ENCODE measurements at regions not wholly inside any gene's neighbourhood (a gene's known extent, or its start where the extent isn't known, plus 50 kb on each side); places are given as distances from the start of the nearest gene placed in this dataset.

- DNase-seq (ENCODE audit: low read depth, low spot score), result no peak
Measured at GRCh38 chr14:26004342-26004741, 593.5 kb downstream of the NOVA1 start.

DNA sequence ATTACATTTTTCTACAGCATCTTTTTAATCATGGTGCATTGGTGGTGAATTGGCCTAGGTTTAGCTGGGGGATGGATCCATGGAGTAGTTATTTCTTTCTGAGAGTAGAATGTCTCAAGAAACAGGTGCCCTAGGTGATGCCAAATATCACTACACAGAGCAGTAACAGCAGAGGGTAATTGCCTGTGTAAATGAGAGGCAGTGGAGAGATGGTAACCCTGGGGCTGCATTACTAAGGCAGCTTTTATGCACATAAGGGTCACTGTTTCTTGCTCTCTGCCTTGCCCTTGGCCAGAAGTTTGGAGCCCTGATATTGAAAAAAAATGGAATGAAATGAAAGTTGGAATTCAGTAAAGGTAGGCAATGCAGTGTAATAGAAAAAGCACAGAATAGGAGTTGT, 604.0 kb downstream of the NOVA1 start:
- no peak for DNase-seq (ENCODE audit: low read depth, low spot score)

- no peak for DNase-seq (ENCODE audit: low read depth, low spot score)
Measured at GRCh38 chr14:25988536-25988935, 609.3 kb downstream of the NOVA1 start.

GRCh38 chr14:25955772-25956171, 642.1 kb downstream of the NOVA1 start:
- no peak for DNase-seq (ENCODE audit: low read depth, low spot score)

DNA sequence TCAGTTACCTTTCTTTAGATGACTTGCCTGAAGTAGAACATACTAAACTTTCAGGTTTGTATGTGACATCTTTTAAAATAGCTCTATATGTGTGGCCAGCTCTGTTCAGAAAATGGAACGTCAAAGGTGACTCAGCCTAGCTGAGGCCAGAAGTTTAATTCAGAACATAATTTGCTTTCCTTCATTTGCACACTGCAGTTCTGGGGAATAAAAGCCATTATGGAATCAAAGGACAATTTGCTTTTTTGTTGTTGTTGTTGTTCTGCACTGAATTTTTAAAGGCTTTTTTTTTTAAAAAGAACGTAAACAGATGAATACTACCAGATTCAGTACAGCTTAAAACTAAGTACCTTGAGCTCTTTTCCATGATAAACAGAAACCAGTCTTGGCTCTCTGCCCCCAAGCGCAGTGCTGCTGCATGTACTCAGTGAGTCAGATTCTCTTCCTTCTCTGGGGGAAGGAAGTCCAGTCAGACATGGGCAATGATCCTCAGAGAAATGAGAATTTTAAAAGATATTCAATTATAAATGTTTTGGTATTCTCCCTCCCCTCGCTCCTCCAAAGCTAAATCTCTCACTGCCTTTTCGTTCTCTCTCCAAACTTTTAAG, 644.2 kb downstream of the NOVA1 start:
- DNase-seq (ENCODE audit: low read depth, low spot score), result no peak

DNA sequence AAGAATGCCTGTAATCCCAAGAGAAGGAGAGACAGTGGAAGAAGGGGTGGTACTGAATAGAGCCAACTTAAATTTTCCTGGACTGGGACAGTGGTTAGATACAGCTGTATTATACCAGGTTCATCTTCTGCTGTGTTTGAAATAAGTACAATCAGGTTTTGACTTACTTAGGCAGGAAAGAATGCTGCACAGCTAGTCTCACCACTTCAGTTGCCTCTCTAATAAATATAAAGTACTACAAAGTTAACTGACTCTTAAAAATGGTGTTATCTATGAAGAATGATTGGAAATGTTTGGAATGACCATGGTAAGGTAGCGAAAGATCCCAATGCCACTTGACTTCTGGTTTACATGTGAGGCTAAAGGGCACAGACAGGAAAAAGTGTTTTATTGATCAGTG, 652.1 kb downstream of the NOVA1 start:
- no peak for DNase-seq (ENCODE audit: low read depth, low spot score)

DNA sequence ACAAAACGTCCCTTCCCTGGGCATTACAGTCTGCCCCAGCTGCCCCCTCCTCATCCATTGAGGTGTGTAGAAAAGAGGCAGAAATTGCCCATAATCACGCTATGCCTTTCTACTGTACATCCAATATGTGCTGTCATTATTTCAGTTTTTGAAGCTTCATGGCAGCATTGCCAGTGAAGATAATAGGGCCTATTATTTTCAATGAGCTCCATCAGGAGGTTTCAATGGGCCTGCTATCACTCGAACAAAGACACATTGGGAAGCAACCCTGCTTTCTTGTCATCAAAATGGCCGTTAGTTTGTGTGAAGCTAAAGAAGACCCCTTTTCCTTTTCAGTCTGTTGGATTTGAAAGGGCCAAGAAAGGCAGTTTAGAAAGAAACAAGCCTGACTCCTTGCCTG, 653.8 kb downstream of the NOVA1 start:
- DNase-seq (ENCODE audit: low read depth, low spot score), result no peak

DNA sequence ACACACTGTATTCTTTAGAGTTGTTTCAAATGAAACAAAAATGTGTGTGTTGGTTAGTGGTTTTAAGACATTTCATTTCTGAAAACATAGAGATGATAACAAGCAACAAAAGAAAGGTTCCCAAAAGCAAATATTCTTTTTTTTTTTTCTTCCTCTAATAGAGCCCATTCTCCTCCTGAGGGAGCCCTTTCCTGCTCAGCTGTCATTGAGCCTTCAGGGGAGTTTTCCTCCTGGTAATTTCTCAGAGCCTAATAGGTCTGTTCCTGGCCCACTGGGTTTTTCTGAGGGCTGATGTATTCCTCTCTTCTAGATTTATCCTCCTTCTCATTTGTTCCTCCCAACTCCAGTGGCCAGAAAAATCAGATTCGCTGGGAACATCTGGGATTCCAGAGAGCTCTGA, 654.5 kb downstream of the NOVA1 start:
- no peak for DNase-seq (ENCODE audit: low read depth, low spot score)

- no peak for DNase-seq (ENCODE audit: low read depth, low spot score)
Measured at GRCh38 chr14:25942090-25942489, 655.7 kb downstream of the NOVA1 start.

- no peak for DNase-seq (ENCODE audit: low read depth, low spot score)
Measured at GRCh38 chr14:25933731-25934130, 664.1 kb downstream of the NOVA1 start.

DNA sequence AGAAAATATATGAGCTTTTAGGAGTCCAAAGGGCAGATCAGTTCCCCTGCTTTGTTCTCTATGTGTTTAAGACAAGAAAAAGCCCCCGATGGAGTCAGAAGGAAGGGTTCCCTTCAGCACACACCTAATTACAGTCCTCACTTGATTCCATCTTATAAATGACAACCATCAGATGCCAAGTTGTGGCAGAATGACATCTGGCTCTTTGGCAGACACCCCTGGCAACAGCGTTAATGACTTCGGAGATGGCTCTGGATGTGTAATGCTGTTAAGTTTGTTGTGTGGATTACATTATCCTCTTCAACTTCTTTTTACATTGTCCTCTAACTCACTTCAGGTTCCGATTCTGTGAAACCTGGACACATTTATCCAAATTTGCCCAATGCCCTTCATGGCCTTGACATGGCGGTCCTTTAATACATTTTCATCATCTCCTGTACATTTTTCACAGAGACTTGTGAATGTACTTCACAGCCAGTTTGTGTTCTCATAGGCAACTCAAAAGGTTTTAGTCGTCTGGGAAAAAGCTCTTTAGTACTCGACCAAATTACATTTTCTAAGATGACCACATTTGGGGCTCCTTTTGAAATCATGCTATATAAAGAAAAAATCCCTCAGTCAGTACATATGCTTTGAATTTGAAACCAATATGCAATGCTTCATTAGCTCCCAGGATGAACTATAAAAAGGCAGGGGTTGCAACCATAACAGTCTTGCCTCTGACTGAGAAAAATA, 667.8 kb downstream of the NOVA1 start:
- DNase-seq (ENCODE audit: low read depth, low spot score), result no peak

DNA sequence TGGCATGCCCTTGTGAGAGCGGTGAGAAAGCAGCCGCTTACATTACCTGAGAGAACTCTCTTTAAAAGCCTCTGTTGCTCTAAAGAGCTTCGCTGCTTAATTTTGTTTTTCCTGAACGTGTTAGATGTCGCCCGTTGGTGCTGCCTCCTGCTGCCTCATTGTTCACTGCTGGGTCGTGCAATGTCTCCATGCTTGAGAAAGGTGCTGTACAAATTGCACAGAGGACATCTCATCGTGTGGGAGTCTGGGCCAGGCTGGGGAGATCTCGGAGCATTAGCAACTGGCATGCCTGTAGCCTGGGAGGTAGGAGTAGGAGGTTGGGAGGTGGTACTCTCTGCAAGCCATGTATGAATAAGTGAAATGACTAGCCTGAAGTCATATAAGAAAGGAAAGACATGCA, 686.0 kb downstream of the NOVA1 start:
- DNase-seq (ENCODE audit: low read depth, low spot score), result no peak

DNA sequence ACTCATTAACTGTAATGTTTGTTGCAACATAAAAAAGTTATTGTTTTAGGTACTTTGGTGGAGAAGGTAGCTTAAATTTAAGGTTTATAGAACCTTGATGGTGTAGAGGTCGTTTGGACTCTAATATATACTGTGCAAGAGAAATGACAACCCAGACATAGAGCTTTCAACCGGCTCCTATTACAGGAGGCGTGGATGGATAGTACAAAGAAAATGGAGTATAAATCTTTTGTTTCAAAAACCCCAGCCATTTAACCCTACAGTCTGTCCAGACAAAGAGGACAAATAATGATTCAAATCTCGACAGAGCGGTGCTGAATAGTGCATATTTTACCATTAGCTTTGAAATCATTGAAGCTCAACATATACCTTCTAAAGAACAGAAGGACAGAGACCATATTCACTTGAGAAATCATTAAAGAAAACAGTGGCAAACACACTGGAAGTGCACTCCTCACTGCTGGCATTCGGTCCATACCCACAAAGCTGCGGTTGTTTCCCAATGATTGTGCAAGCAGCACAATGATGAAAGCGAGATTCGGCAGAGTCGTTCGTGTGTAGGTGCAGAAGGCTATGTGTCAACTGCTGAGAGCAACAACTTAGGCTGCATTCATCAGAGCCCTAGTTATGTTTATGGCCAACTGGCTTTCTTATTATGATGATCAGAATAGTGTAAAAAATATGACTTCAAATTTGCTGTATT, 688.6 kb downstream of the NOVA1 start:
- DNase-seq (ENCODE audit: low read depth, low spot score), result no peak

DNA sequence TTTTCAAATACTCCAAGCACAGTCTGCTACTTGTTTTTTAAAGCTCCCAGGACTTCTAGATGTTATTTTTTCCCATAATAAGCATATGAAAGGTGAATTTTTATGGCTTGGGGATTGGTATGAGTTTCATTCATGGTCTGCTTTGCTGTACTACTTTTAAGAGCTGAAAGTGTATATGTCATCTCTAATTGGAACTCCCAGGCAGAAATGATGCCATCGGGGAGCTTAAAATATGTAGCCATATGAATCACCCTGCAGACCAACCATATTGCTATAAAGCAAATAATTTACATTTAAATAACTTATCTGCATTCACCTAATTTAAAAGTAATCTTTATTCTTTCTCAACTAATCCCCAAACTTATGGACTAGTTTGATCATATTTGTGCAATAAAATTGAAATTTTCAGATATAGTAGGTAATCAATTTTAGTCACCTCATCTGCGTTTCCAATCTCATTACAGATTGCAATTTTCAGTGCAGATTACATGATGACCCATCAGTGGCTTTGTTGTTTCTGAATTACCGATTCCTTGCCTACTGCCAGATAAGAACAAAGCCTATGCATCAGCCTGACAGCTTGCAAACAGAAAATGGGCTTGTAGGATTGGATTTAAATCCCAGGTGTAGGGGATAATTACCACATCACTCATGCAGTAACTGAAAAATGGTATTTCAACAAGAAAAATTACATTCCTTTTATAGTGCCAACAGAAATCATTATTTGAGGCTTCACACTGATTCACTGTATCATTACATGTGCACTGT, 689.4 kb downstream of the NOVA1 start:
- no peak for DNase-seq (ENCODE audit: low read depth, low spot score)

- DNase-seq (ENCODE audit: low read depth, low spot score), result no peak
Measured at GRCh38 chr14:25904446-25904845, 693.4 kb downstream of the NOVA1 start.

- no peak for DNase-seq (ENCODE audit: low read depth, low spot score)
Measured at GRCh38 chr14:25899197-25899596, 698.6 kb downstream of the NOVA1 start.

GRCh38 chr14:25896777-25897176, 701.1 kb downstream of the NOVA1 start:
- DNase-seq (ENCODE audit: low read depth, low spot score), result peak; percentile 35

DNA sequence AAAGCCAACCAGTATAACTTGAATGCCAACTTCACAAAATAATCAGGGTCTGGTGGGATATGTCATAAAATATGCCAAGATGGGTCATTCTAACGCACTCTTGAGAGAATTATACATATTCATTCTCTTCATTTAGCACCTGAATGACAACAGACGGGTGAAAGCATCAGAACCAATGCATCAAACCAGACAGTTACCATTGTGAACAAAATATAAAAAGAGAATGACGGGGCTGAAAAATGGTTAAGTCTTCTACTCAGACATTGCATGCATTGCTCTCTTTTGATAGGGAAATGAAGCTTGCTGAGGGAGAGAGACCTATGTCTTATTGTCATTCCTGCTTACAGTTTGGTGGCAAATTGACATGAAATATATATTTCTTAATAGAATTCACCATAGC, 702.1 kb downstream of the NOVA1 start:
- DNase-seq (ENCODE audit: low read depth, low spot score), result no peak

DNA sequence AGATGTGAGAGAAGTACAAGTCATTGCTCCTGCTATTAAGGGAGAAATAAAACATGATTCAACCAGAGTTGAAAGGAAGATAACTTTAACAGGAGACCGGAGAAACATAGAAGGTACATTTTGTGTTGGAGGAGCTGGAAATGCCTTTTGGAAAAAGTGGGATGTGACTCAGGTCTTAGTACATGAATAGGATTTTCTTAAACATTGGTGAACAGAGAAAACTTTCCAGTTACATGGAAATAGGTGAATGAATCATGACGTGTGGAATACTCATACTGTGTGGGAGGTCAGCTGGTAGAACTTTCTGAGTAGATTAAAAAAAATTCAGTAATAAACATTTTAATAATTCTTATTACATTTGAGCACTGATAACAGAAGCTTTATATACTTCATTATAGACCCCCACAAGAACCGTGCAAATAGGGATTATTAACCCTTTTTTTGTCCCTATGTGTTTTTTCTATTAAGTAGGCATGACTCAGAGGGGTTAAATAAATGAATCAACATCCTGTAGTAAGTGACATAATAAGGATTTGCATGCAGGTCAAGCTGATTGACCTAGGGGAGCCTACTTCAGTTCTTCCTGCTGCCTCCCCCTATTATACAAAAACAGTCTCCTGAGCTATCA, 710.5 kb downstream of the NOVA1 start:
- no peak for DNase-seq (ENCODE audit: low read depth, low spot score)

GRCh38 chr14:25884657-25885056, 713.2 kb downstream of the NOVA1 start:
- DNase-seq (ENCODE audit: low read depth, low spot score), result no peak

DNA sequence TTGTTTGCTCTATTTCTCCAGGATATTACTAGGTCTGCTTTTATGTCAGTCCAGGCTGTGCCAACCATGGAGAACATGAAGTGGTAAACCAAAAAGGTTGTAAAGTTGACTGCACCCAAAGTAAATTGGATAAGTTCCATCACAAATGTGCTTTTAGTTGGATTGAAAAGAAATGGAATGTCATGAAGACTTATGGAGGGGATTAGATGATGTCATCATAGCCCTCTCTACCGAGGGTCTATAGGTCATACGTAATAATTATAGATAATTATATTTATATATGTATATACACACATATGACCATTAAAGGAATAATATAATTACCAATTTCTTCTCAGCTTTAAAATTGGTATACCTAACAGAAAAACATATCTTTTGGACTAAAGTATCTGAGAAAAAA, 714.9 kb downstream of the NOVA1 start:
- DNase-seq (ENCODE audit: low read depth, low spot score), result no peak

DNA sequence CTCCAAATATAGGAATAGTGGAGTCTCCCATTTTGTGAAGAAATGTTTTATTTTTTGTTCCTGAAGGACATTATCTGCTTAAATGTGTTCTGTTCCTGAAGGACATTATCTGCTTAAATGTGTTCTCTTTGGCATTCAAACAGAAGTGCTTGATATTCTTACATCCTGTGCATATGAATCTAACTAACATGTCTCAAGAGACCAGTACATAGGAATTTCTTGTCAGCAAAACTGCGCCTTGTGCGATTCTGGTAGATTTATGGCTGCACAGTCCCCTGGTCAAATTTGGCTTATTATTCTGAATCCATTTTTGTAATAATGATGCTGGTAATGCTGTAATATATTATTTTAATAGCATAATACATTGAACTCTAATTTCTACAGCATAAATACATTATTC, 722.4 kb downstream of the NOVA1 start:
- DNase-seq (ENCODE audit: low read depth, low spot score), result no peak

Data from iPS DF 19.7 (cell line).